NT2/D1 (cell line): ENCODE measurements at regions not wholly inside any gene's neighbourhood (a gene's known extent, or its start where the extent isn't known, plus 50 kb on each side); places are given as distances from the start of the nearest gene placed in this dataset.

Experiments used
- SUZ12 ChIP-seq: IDR thresholded peaks from 2 replicates; pipeline ENCODE4 v1.6.1; 2011; ENCODE audit not compliant: insufficient read length, insufficient read depth; ENCODE audit errors: extremely low read depth
- YY1 ChIP-seq: IDR thresholded peaks from 2 replicates; pipeline ENCODE4 v1.6.1; 2011; ENCODE audit not compliant: insufficient read length, insufficient read depth
- ZNF274 ChIP-seq: IDR thresholded peaks from 2 replicates; pipeline ENCODE4 v1.6.1; 2011; ENCODE audit warnings: mild to moderate bottlenecking, low read depth, low read length

- TF ChIP-seq SUZ12: no peak
- no peak for TF ChIP-seq ZNF274
- TF ChIP-seq YY1: no peak
These were observed 115.3 kb upstream of the IRX2 start for GRCh38 chr5:2866662-2867372.
